Right cardiac atrium (tissue), 5 donors: ENCODE measurements at regions not wholly inside any gene's neighbourhood (a gene's known extent, or its start where the extent isn't known, plus 50 kb on each side); places are given as distances from the start of the nearest gene placed in this dataset.

Source experiments
- ATAC-seq, 2 donors: fragments of 200-7000 bp; cut with Tn5 transposase; one replicate each; pipeline versions ENCODE4 v1.8.0 to v1.9.1; 2020; ENCODE audit warnings: moderate library complexity in 2 of 2, mild to moderate bottlenecking in 1 of 2
- DNase-seq, 3 donors: peaks; one replicate each; pipeline ENCODE4 v3.0.0-alpha.2; 2020
- H3K27ac ChIP-seq: one replicate; pipeline ENCODE4 v1.5.1; 2013; ENCODE audit warnings: mild to moderate bottlenecking, low read length, control low read depth, moderate library complexity
- H3K27me3 ChIP-seq: one replicate; pipeline ENCODE4 v1.6.1; 2013; ENCODE audit not compliant: control insufficient read depth, insufficient read depth
- H3K4me1 ChIP-seq: one replicate; pipeline ENCODE4 v1.6.1; 2013; ENCODE audit warnings: low read length; ENCODE audit not compliant: control insufficient read depth, insufficient read depth
- H3K4me3 ChIP-seq: one replicate; pipeline ENCODE4 v1.5.1; 2013; ENCODE audit warnings: low read length, control low read depth
- H3K9me3 ChIP-seq: one replicate; pipeline ENCODE4 v1.6.1; 2013; ENCODE audit warnings: low read length; ENCODE audit not compliant: control insufficient read depth
- WGBS: extraction: QIAGEN DNeasy Blood & Tissue Kit; methylation state at CpG from one replicate; pipeline ENCODE4 v1.1.7; 2013; 5-methylcytosine and 5-hydroxymethylcytosine counted together
- intact Hi-C, 4 donors: fragments of 100-400 bp; cut with DNase I; formaldehyde crosslinking; loops; one replicate each; pipeline versions ENCODE4 v1.11.0 to v1.14.0; 2022 to 2023
- donor health status: healthy with polysubstance abuse.
- donor health status: DM: no; HTN: yes; CAD: no.
- donor health status: DM: no; HTN: no; CAD: no.
- donor health status: DM: no; HTN: yes; CAD: no; lungs with severe emphysema.
- donor health status: DM: yes; HTN: yes; CAD: no.

GRCh38 chr12:72110937-72111650, 161.1 kb upstream of the TRHDE start:
- Histone ChIP-seq H3K9me3 (no peaks in the 10 kb centered on the region), H3K4me3 (no peak overlapping the region), H3K4me1 (no peaks in the 10 kb centered on the region), H3K27me3 (no peaks in the 10 kb centered on the region), H3K27ac (no peak overlapping the region)
- intact Hi-C loops: no loop called here
- ATAC-seq (no peak), DNase-seq (no peak)
- 48% methylated on average over 5 of the region's 5 CpGs for WGBS

- ATAC-seq (no peak), DNase-seq (no peak)
- Histone ChIP-seq H3K9me3 (no peaks in the 10 kb centered on the region), H3K4me3 (no peak overlapping the region), H3K4me1 (no peaks in the 10 kb centered on the region), H3K27ac (no peak overlapping the region), H3K27me3 (no peaks in the 10 kb centered on the region)
- 64% methylated on average over 3 of the region's 3 CpGs for WGBS
- intact Hi-C loops: no loop called here
Observed at GRCh38 chr12:72111706-72112105, 160.5 kb upstream of the TRHDE start.

GRCh38 chr12:72133497-72134055, 138.6 kb upstream of the TRHDE start:
- H3K27me3 ChIP-seq: no peaks in the 10 kb centered on the region
- ATAC-seq (no peak), DNase-seq (no peak)
- H3K9me3 ChIP-seq: no peaks in the 10 kb centered on the region
- WGBS: 51% methylated on average over 1 of the region's 1 CpG
- intact Hi-C loops: no loop called here
- H3K27ac ChIP-seq: no peak overlapping the region
- no peak overlapping the region for H3K4me3 ChIP-seq
- H3K4me1 ChIP-seq: no peaks in the 10 kb centered on the region

GRCh38 chr12:72134246-72135020, 137.7 kb upstream of the TRHDE start:
- ATAC-seq (no peak), DNase-seq (no peak)
- H3K27me3 ChIP-seq: no peaks in the 10 kb centered on the region
- H3K27ac ChIP-seq: no peak overlapping the region
- WGBS: 53% methylated on average over 7 of the region's 7 CpGs
- H3K4me1 ChIP-seq: no peaks in the 10 kb centered on the region
- intact Hi-C loops: no loop called here
- H3K4me3 ChIP-seq: no peak overlapping the region
- no peaks in the 10 kb centered on the region for H3K9me3 ChIP-seq

- DNase-seq: no peak
- H3K4me1 ChIP-seq: no peaks in the 10 kb centered on the region
- no peaks in the 10 kb centered on the region for H3K27me3 ChIP-seq
- no peak overlapping the region for H3K27ac ChIP-seq
- 42% methylated on average over 2 of the region's 2 CpGs for WGBS
- no peaks in the 10 kb centered on the region for H3K9me3 ChIP-seq
- H3K4me3 ChIP-seq: no peak overlapping the region
- no peak for ATAC-seq
- intact Hi-C loops: no loop called here
Observed at GRCh38 chr12:72135021-72135301, 137.2 kb upstream of the TRHDE start.

- H3K4me1 ChIP-seq: no peaks in the 10 kb centered on the region
- DNase-seq: no peak
- ATAC-seq: no peak
- no peak overlapping the region for H3K27ac ChIP-seq
- WGBS: 76% methylated on average over 5 of the region's 5 CpGs
- H3K27me3 ChIP-seq: no peaks in the 10 kb centered on the region
- no peaks in the 10 kb centered on the region for H3K9me3 ChIP-seq
- intact Hi-C loops: no loop called here
- no peak overlapping the region for H3K4me3 ChIP-seq
Observed at GRCh38 chr12:72136792-72137191, 135.4 kb upstream of the TRHDE start.

GRCh38 chr12:72139411-72139810, 132.8 kb upstream of the TRHDE start:
- WGBS: 82% methylated on average over 4 of the region's 4 CpGs
- DNase-seq: no peak
- Histone ChIP-seq H3K27me3 (no peaks in the 10 kb centered on the region), H3K27ac (no peak overlapping the region), H3K4me1 (no peaks in the 10 kb centered on the region), H3K4me3 (no peak overlapping the region), H3K9me3 (no peaks in the 10 kb centered on the region)
- intact Hi-C loops: no loop called here
- ATAC-seq: no peak

- WGBS: 48% methylated on average over 2 of the region's 2 CpGs
Observed at GRCh38 chr12:72141381-72141780, 130.8 kb upstream of the TRHDE start.

GRCh38 chr12:72144553-72144952, 127.6 kb upstream of the TRHDE start:
- no peaks in the 10 kb centered on the region for H3K9me3 ChIP-seq
- ATAC-seq: no peak
- no peak overlapping the region for H3K27ac ChIP-seq
- intact Hi-C loops: no loop called here
- no peaks in the 10 kb centered on the region for H3K4me1 ChIP-seq
- no peaks in the 10 kb centered on the region for H3K27me3 ChIP-seq
- no peak for DNase-seq
- no peak overlapping the region for H3K4me3 ChIP-seq

More at GRCh38 chr12:72141381-72141780, 130.8 kb upstream of the TRHDE start:
- Histone ChIP-seq H3K4me3 (no peak overlapping the region), H3K9me3 (no peaks in the 10 kb centered on the region), H3K27me3 (no peaks in the 10 kb centered on the region), H3K27ac (no peak overlapping the region), H3K4me1 (no peaks in the 10 kb centered on the region)
- intact Hi-C loops: no loop called here
- ATAC-seq: no peak
- no peak for DNase-seq

GRCh38 chr12:72146495-72146894, 125.7 kb upstream of the TRHDE start:
- H3K27ac ChIP-seq: no peak overlapping the region
- H3K9me3 ChIP-seq: no peaks in the 10 kb centered on the region
- DNase-seq (no peak), ATAC-seq (no peak)
- no peak overlapping the region for H3K4me3 ChIP-seq
- intact Hi-C loops: no loop called here
- no peaks in the 10 kb centered on the region for H3K27me3 ChIP-seq
- no peaks in the 10 kb centered on the region for H3K4me1 ChIP-seq
- WGBS: 70% methylated on average over 12 of the region's 12 CpGs

- Histone ChIP-seq H3K4me3 (no peak overlapping the region), H3K27me3 (no peaks in the 10 kb centered on the region), H3K9me3 (no peaks in the 10 kb centered on the region), H3K4me1 (no peaks in the 10 kb centered on the region), H3K27ac (no peak overlapping the region)
- DNase-seq (no peak), ATAC-seq (no peak)
- WGBS: 50% methylated on average over 3 of the region's 3 CpGs
- intact Hi-C loops: no loop called here
Observed at GRCh38 chr12:72148709-72149108, 123.5 kb upstream of the TRHDE start.
